ENCODE measurements at regions not wholly inside any gene's neighbourhood (a gene's known extent, or its start where the extent isn't known, plus 50 kb on each side); places are given as distances from the start of the nearest gene placed in this dataset.

DNA sequence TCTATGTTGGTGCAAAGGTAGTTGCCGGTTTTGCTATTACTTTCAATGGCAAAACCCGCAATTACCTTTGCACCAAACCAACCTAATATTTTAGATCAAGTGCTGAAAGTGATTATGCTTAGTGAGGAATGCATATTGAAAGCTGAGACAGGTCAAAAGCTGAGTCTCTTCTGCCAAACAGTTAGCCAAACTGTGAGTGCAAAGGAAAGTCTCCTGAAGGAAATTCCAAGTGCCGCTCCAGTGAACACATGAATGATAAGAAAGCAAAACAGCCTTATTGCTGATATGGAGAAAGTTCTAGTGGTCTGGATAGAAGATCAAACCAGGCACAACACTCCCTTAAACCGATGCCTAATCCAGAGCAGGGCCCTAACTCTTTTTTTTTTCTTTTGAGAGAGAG, 83.1 kb upstream of the ERRFI1 start:
- Histone ChIP-seq H3K36me3 (ENCODE audit: low read depth) (no peaks in the 10 kb centered on the region), H3K27ac (ENCODE audit: poor library complexity, severe bottlenecking) (no peak overlapping the region), H3K4me3 (ENCODE audit: severe bottlenecking) (no peak overlapping the region), H3K27me3 (ENCODE audit: insufficient read depth, poor library complexity, severe bottlenecking) (no peaks in the 10 kb centered on the region), H3K9me3 (ENCODE audit: severe bottlenecking) (no peaks in the 10 kb centered on the region), H3K4me1 (ENCODE audit: insufficient read depth, poor library complexity, severe bottlenecking) (peaks cover 6% of the 10 kb centered on the region)
- DNase-seq (ENCODE audit: low spot score) (no peak), ATAC-seq (ENCODE audit: low read depth) (no peak)
- no peak for TF ChIP-seq CTCF (IDR thresholded peaks at IDR 0.05; ENCODE audit: poor library complexity, severe bottlenecking)

- H3K4me1 ChIP-seq (ENCODE audit: insufficient read depth, poor library complexity, severe bottlenecking): peaks cover 6% of the 10 kb centered on the region
- H3K27ac ChIP-seq (ENCODE audit: poor library complexity, severe bottlenecking): no peak overlapping the region
- H3K9me3 ChIP-seq (ENCODE audit: severe bottlenecking): no peaks in the 10 kb centered on the region
- TF ChIP-seq CTCF (IDR thresholded peaks at IDR 0.05; ENCODE audit: poor library complexity, severe bottlenecking): no peak
- ATAC-seq (ENCODE audit: low read depth) (no peak), DNase-seq (ENCODE audit: low spot score) (no peak)
- no peaks in the 10 kb centered on the region for H3K27me3 ChIP-seq (ENCODE audit: insufficient read depth, poor library complexity, severe bottlenecking)
- no peaks in the 10 kb centered on the region for H3K36me3 ChIP-seq (ENCODE audit: low read depth)
- no peak overlapping the region for H3K4me3 ChIP-seq (ENCODE audit: severe bottlenecking)
Observed at GRCh38 chr1:8107897-8108296, 81.8 kb upstream of the ERRFI1 start.

DNA sequence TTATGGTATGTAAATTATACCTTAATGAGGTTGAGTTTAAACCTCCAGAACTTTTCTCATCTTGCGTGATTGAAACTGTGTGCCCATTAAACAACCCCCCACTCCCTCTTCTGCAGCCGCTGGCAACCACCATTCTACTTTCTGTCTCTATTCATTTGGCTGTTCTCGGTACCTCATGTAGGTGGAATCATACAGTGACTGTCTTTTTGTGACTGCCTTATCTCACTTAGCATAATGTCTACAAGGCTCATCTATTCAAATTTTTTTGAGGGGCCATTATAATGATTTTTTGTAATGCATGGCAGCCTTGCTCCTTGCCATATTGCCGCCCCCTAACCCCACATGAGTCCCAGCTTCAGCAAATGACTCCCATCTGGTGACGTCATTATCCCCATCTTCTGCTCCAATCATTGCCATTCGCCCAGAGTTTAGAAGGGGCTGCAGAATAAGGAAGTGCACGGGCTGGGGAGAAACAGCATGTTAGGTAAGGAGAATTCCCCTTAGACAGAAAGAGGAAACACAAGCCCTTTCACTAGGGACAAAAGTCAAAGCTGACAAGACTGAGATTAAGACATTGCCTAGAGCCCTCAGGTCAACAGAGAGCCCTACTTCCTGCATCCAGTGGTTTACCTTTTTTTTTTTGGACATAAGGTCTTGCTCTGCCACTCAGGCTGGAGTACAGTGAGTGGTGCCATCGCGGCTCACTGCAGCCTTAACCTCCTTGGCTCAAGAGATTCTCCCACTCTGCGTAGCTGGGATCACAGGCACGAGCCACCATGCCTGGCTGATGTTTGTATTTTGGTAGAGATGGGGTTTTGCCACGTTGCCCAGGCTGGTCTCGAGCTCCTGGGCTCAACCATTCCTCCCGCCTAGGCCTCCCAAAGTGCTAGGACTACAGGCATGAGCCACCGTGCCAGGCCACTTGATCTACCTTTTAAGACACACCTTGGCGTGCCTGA, 78.4 kb upstream of the ERRFI1 start:
- DNase-seq (ENCODE audit: low spot score) (no peak), ATAC-seq (ENCODE audit: low read depth) (no peak)
- Histone ChIP-seq H3K36me3 (ENCODE audit: low read depth) (no peaks in the 10 kb centered on the region), H3K4me1 (ENCODE audit: insufficient read depth, poor library complexity, severe bottlenecking) (peaks cover 6% of the 10 kb centered on the region), H3K9me3 (ENCODE audit: severe bottlenecking) (no peaks in the 10 kb centered on the region), H3K27me3 (ENCODE audit: insufficient read depth, poor library complexity, severe bottlenecking) (no peaks in the 10 kb centered on the region), H3K4me3 (ENCODE audit: severe bottlenecking) (no peak overlapping the region), H3K27ac (ENCODE audit: poor library complexity, severe bottlenecking) (no peak overlapping the region)
- no peak for TF ChIP-seq CTCF (IDR thresholded peaks at IDR 0.05; ENCODE audit: poor library complexity, severe bottlenecking)

DNA sequence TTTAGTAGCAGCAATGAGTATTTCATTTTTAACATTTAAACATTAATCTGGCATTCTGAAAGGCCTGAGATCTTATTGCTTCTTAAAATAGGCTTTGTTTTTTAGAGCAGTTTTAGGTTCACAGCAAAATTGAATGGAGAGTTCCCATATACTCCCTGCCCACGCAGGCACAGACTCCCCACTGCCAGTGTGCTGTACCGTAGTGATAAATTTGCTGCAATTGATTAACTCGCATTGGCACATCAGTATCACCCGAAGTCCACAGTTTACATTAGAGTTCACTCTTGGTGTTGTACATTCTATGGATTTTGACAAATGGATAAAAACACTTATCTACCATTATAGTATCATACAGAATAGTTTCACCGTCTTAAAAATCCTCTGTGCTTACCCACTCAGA, 71.8 kb upstream of the ERRFI1 start:
- Histone ChIP-seq H3K27me3 (ENCODE audit: insufficient read depth, poor library complexity, severe bottlenecking) (no peaks in the 10 kb centered on the region), H3K9me3 (ENCODE audit: severe bottlenecking) (no peaks in the 10 kb centered on the region), H3K27ac (ENCODE audit: poor library complexity, severe bottlenecking) (peak overlapping the region; percentile 100), H3K36me3 (ENCODE audit: low read depth) (no peaks in the 10 kb centered on the region), H3K4me1 (ENCODE audit: insufficient read depth, poor library complexity, severe bottlenecking) (peaks cover 38% of the 10 kb centered on the region), H3K4me3 (ENCODE audit: severe bottlenecking) (no peak overlapping the region)
- TF ChIP-seq CTCF (IDR thresholded peaks at IDR 0.05; ENCODE audit: poor library complexity, severe bottlenecking): no peak
- ATAC-seq (ENCODE audit: low read depth) (no peak), DNase-seq (ENCODE audit: low spot score) (no peak)

Measured in RWPE2 (cell line).